ENCODE measurements at regions not wholly inside any gene's neighbourhood (a gene's known extent, or its start where the extent isn't known, plus 50 kb on each side); places are given as distances from the start of the nearest gene placed in this dataset.

- TF ChIP-seq CTCF (conservative IDR thresholded peaks at IDR 0.05; ENCODE audit: low read depth, low read length) (no peak), MXI1 (IDR thresholded peaks at IDR 0.05; ENCODE audit: borderline replicate concordance, low read depth, low read length) (no peak), POLR2A (IDR thresholded peaks at IDR 0.05; ENCODE audit: low read depth, low read length) (no peak), RCOR1 (IDR thresholded peaks at IDR 0.05; ENCODE audit: insufficient replicate concordance, low read length) (no peak), RAD21 (IDR thresholded peaks at IDR 0.05; ENCODE audit: low read length) (no peak), CHD1 (IDR thresholded peaks at IDR 0.05; ENCODE audit: low read depth, low read length) (no peak), CEBPB (IDR thresholded peaks at IDR 0.05; ENCODE audit: low read depth, low read length) (no peak)
These were observed 94.5 kb upstream of the NRSN1 start for GRCh38 chr6:24031496-24031895.
